ENCODE measurements at regions not wholly inside any gene's neighbourhood (a gene's known extent, or its start where the extent isn't known, plus 50 kb on each side); places are given as distances from the start of the nearest gene placed in this dataset.

DNA sequence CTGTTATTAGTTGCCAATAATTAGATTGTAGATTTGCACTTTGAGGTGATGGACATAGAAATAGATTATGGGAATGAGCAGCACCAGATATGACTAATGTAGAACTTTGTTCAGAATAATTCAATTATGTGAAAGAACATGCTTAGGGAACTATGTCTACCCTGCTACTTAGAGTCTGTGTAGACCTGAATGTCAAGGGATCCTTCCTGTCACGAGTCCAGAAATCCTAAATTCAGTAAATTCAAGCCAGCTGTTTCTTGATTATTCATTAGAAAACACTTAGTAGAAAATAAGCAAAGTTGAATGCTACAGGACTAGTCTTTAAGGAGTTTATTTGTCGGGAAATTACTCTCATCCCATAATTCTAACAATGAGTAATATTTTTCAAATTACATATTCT is 887.3 kb upstream of the SEMA6A start:
- no peak for DNase-seq

DNA sequence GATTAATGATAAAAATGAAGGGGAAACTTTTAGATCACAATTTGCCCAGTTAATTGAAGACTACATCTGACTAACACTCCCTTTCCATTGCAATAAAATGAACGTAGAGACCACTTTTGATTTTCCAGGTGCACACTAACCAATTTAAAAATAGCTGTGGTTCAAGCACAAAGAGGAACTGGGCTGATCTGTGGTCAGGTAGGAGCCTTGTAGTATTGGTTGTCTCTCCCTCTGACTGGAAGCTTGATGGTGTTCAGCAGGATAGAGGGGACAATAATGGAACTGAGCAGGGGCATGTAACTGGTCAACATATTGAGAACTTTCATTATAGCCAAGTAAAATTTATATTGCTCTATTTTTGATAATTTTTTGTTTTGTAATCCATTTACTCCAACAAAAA is 886.8 kb upstream of the SEMA6A start:
- no peak for DNase-seq

DNA sequence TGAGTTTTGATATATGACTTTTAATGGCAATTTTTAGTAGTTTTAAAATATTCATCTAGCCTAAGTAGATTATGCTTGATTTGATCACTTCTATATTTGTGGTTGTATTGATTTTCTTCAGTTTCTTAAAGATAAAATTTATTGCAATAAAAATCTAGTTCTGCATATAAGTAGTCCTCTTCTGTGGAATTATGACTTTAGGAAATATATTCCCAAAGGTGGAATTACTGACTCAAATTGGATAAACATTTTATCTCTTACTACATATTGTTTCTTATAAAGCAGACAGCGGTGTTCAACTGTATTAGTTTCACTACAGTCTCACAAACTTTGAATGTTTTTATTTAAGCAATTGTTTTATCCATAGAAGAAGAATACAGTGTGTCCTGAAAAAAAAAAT is 883.0 kb upstream of the SEMA6A start:
- DNase-seq: no peak

DNA sequence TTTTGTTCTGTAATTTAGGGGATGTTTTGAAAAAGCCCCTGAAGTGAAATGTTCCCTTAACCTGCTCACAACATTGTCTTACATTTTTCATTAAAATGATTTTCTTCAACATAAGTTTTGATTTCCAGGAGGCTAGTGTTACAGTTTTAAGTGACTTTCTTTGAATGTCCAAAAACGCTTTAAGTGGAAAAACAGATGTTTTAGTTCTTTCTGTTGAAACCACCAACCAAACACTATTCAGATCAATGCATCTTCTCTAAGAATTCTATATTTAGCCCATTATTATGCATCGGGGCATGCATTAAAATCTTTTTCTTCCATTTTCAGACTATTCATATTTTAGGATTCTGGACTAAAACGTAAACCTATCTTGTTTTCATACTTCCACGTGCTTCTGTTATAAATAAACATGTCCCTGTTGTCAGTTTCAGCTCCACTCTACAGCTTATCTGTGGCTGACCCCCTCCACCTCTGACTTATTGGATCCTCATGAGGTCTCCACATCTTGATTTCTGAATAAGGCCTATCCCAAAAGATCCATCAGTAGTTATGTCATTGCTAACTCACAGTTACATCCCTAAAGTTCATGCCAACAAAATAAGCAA is 882.3 kb upstream of the SEMA6A start:
- no peak for DNase-seq

DNA sequence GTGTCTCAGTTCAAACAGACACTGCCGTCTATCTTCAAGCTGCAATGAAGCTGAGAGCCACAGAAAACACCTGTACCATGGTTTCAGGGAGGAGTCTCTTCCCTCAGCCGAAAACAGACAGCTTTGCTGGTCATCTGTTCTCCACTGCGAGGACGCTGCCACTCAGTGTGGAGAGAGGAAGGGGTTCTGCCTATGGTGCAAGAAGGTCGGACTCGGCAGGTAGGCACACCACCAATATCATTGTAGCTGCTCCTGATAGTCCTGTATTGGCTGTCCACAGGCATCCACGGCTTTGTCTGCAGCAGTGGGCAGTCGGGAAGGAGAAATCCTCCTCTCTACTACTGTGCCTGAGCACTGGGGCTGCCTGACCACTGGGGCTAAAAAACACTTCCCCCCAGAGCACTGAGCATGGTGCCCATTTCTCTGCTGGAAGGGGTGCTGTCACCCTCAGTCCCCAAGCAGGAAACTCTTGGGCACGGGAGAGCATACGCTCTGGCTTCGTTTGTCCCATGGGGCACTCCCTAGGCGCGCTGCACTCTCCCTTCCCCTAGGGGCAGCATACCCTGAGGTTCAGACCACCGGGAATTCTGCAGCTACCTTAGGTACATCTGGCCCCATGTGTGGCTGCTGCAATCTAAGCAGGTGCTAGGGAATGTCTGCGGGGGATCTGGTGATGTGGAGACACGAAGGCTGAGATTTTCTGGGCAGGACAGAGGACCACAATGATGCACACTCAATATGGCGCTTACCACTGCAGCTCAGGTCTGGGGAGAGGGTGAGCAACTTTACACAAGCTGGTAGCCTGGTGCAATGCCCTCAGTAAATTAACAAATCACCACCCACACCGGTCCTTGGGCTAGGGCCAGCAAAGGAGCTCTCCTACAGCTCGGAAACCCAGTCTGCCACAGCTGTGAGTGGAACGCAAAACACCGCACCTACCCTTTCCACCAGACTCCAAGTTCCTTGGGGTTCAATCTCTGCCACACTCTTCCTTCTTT is 880.9 kb upstream of the SEMA6A start:
- DNase-seq: no peak

DNA sequence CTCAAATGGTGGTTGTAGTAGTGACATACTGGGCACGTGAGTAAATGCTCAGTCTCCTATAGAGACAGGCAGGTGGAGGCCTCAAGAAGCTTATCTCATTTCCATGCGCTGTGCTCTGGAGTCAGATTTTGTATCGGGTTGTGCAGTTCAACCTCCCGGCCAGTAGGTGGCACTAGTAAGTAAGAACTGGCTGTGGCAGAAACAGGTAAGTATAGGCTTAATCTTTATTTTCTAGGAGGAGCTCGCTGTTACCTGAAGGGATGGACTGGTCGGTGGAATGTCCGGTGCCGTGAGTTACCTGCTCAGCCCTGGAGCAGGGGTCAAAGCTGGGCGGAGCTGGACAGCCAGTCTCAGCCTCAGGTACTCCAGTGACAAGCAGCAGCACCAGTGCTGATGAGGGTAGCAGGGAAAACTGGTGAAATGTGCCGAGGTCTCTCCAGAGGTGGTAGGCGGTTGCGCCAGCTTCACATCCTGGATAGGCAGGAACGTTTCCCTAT is 880.1 kb upstream of the SEMA6A start:
- no peak for DNase-seq

DNA sequence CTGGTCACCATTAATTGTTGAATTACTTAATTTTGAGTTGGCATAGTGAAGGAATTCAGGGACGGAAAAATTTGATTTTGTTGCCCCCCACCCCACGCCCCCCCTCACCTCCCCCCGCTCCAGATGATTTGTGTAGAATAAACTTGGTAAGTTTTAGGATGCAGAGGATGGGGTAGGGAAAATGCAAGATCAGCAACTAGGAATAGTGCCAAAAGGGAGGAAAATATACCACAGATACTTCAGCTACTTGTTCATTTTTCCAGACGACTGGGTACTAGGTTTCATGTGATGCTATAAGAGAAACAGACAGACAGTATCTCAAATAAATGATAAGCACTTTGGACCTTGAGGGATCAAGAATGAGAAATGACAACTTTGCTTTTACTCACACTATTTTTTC is 862.2 kb upstream of the SEMA6A start:
- DNase-seq: no peak

DNA sequence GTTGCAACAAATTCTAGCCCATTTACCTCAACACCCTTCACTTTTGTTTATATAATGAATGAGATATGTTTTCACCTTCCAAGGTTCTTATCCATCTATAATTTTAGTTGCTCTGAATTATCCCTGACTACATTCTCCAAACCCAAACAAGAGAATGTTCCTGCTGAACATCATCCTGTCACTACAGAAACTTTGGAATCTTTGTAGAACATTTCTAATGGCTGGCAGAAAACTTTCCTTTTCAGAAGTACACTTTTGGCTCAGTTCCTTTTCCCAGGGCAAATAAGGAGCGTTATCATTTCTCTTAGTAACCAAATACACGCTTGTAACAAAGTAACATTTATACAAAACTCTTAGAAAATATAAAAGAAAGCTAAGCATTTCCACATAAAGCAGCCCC is 860.6 kb upstream of the SEMA6A start:
- DNase-seq: no peak

DNA sequence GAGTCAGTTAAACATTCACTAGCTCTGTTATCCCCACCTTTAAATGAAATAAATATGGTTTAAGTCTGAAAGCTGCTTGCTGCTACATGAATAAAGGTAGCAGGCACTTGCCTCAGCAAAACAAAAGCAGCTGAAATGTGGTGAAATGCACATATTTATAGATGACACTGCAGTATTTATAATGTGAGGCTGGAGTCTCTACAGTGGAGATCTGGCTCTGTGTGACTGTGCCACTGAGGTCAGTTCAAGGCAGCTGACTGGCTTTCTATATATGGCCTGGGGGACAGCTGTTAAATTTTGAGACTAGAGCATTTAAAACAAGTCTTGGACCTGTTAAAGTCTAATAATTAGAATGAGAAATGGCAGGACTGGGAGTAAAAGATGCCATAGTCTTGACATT is 859.6 kb upstream of the SEMA6A start:
- no peak for DNase-seq

DNA sequence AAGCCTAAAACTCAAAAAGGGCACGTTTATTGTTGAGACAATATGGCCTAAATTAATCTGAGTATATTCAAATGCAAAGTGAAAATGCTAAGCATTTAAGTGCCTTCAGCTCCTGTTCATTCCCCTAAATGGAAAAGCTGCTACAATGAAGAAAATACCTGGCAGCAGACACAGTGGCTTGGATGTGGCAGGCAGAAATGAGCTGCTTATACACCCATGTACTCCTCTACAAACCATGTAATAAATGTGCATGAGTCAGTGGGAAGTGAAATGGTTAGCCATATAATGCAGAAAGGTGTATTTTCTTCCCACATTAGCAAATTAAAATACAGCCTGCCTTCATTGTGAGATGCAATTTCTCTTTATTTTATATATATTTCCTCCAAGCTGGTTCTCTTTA is 859.2 kb upstream of the SEMA6A start:
- DNase-seq: no peak

DNA sequence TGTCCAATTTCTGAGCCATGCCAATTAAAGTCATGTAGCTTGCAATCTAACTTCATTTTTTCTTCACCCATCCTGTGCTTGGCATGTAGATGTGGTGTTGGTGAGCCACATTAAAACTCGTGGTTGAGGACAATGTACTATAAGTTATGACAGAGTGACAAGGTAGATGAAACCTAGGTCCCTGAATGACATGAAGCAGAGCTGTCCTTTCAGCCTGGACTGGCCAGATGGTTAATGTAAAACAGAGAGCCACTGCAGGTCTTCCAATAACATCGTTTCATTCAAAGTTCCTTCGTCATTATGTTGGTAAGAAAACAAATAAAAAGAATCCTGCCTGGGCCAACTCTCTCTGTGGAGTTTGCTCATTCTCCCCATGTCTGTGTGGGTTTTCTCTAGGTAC is 856.5 kb upstream of the SEMA6A start:
- DNase-seq: no peak

DNA sequence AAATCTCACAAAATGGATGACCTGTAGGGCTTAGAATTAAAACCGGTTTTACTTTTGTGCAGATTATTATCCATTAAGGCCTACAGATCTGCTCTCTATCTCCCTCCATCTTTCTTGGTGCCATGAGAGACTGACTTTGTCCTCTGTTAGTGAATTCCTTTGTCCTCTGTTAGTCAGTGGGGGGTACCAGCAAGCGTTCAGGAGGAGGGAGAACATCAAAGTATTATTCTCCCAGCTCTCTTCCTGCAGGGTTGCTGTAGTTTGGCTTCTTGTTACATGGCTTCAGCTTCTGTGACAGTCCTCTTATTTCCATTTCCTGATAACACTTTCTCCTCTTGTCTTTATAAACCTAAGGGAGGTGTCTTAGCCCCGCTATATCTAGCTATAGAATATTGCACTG is 850.5 kb upstream of the SEMA6A start:
- no peak for DNase-seq

DNA sequence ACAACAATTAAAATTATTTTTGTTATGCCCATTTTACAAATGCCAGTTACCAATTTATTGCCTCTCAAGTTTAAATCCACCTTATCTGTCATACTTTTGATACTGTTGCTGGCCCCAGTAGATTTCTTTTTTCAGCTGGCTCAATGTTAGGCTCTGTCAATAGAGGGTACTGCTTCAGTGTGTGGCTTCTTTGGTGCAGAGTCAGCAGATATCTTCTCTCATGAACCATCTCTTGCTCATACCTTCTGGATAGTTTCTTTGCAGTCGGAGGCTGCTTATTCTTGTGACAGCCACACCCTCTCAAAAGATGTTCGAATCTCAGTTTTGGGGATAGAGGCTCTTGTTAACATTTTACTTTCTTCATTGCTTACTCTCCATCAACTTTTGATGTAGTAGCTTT is 849.9 kb upstream of the SEMA6A start:
- DNase-seq: no peak

DNA sequence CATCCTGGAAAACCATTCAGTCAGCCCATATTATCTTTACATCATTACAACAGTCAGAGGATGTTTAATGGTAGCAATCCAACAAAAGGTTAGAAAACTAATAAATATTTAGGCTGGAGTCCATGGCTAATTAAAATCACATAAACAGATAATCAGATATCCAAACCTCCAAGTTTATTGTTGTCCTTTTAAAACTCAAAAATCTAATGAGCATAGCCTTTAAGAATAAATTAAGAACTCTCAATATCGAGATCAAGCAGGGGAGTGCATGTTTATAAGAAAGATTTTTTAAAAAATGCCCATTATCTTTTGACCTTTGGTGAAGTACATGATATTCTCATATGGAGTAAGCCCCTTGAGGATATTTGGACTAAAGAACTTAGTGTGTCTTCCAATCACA is 842.9 kb upstream of the SEMA6A start:
- DNase-seq: no peak

DNA sequence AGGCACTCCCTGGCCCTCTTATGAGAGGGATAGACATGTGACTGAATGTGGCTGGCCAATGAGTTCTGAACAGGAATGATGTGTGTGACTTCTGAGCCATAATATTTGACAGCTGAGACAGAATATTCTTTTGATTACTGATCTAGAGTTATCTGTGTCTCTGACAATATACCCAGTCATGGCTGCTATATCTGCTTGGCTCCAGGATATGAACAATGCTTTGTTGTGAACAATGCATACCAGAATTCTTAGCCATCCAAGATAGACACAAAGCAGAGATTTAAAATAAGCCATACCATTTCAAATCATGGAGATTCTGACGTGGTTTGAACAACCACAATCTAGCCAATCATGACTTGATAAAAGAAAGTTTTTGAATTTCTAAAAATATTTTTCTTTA is 840.3 kb upstream of the SEMA6A start:
- DNase-seq: no peak

DNA sequence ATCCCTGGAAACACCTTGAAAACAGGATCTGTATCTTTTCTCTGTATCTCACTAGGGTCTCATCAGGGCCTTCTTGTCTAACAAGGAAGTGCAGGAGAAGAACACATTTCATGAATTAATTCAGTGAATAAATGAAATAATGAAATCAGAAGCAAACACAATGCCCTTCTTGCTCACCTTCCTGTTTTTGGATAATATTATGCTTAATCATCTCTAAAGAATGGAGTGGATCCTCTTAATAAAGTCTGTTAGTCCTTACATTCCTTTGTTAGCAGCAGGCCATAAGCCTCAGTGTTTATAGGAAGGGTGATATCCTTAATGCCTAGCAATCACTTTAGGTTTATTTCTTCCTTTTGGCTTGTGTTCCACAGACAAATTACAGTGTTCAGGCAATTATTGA is 837.1 kb upstream of the SEMA6A start:
- DNase-seq: no peak

DNA sequence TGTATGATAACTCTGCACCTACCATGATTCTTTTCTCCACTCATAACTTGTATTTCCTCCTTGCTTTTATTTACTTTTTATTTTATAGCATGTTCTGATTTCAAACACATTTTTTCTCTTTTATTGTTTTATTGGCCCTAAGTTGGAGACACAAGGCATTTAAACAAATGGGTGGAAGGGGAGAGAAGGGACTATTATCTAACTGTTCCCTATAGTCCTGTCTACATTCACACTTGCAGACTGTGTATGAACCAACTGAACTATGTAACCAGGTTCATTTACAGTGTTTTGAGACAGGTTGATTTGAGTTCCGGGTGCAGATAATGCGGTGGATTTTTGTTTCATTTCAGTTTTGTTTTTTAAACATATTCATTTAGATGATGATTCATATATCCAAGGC is 830.6 kb upstream of the SEMA6A start:
- no peak for DNase-seq

DNA sequence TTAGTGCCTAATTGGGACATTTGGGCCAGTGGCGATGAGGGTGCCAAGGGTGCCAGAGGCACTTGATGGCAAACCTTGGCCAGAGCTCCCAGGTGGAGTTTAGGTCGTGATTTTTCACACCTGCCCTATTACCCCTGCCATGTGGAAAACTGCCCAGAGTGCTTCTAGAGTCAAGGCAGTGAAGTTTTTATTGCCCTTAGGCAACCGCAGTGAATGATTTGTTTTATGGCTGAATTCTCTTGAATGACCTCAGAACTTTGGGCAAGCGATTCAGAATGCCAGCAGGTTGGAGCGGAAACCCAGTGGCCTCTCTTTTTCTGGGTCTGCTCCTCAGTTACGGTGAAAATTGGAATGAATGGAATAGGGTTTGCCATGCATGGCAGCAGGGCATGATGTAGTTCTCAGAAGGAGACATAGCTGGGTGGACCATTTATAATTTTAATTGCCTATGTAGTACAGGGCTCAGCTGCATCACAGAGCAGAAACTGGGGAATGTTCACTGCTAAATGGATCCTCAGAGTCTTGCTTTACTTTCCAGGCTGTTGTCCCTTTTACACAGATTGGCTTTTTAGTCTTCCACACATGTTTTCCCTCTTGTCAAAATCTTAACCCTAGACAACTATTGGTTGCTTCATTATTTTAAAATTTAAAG is 820.0 kb upstream of the SEMA6A start:
- DNase-seq: no peak

DNA sequence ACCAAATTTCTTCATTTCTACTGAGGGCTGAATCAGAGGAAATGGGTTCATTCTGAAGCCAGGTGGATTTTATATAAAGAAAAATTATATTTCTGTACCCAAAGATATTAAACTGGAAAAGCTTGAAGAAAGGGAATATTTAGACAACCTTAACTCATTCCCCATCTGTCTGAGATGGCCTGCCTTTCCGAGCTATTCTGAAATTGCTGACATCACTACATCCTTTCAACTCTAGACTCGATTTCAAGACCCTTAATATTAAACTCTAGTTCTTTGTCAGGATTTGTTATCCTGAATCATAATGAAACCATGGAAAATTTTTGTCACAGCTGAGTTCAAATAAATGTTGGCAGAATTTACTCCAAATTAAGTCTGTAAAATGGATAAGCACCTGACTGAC is 818.5 kb upstream of the SEMA6A start:
- no peak for DNase-seq

DNA sequence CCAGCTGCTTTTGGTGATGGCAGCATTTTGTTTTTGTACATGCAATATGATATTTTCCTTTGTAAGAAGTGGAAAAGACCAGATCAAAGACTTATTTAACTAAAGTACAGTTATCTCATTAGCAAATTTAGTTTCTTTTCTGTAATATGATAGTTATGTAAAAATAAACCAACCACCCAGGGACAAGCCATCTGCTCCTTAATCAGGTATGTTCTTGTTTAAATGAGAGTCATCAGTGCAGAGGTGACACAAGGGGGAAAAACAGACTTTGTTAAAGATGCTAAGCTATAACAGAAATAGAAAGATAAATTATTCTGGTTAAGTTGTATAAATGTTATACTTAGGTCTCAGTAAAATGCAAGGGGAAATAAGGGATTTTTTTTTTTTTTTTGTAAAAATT is 805.7 kb upstream of the SEMA6A start:
- peak; percentile 89 for DNase-seq

DNA sequence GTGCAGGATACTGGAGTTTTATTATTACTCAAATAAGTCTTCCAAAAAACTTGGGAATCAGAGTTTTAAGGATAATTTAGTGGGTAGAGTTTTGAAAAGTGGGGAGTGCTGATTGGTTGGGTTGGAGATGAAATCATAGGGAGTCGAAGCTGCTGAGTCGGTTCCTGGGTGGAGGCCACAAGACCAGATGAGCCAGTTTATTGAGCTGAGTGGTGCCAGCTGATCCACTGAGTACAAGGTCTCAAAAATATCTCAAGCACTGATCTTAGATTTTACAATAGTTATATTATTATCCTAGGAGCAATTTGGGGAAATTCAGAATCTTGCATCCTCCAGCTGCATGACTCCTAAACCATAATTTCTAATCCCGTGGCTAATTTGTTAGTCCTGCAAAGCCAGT is 804.9 kb upstream of the SEMA6A start:
- no peak for DNase-seq

DNA sequence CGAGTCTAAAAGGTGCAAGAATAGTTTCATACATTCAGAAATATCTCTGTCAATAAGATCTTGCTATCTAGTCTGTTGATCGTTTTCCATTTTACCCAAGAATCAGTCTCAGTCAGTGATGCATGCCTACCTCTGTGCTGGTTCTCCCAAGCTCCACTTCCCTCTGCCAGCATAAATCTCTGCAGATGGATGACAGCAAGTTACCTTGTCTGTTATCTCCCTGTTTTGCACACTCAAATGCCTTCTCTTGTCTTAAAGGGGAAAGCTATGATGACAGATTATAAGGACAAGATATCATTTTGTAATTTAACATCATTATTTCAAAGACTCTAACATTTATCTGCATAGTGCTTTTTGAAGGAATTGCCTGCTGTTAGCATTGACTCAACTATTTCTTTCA is 802.1 kb upstream of the SEMA6A start:
- no peak for DNase-seq

DNA sequence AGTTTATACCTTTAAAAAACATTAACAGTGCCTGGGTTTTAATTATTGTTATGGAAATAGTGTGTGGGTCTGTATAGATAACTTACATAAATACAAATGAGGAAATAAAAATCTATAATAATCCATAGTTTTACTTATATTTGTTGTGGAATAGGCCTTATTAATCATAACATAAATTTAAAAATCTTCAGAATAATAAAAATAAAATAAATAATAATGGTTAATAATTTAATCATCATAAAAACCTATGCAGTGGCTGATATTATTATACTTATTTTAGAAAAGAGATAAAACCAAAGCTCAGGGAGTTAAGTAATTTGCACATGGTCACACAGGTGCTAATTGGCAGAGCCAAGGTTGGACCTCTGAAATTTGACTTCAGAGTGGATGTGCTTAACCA is 785.3 kb upstream of the SEMA6A start:
- DNase-seq: no peak

DNA sequence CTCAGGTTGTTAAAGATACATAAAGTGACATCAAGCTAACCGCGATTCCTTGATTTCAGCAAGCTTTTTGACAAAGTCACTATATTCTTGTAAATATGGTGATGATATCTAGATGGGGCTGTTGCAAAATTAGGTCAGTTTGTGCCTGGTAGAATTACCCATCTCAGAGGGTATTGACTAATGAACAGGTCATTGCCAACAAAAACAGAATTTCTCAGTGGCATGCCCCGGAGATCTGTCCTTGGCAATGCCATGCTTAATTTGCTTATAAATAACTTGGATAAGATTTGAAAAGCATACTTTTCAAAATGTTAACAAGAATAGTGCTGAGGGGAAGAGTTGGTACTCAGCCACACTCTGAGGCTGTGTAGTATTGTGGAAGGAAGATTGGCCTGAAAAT is 783.3 kb upstream of the SEMA6A start:
- no peak for DNase-seq
